ENCODE measurements at regions not wholly inside any gene's neighbourhood (a gene's known extent, or its start where the extent isn't known, plus 50 kb on each side); places are given as distances from the start of the nearest gene placed in this dataset.

DNA sequence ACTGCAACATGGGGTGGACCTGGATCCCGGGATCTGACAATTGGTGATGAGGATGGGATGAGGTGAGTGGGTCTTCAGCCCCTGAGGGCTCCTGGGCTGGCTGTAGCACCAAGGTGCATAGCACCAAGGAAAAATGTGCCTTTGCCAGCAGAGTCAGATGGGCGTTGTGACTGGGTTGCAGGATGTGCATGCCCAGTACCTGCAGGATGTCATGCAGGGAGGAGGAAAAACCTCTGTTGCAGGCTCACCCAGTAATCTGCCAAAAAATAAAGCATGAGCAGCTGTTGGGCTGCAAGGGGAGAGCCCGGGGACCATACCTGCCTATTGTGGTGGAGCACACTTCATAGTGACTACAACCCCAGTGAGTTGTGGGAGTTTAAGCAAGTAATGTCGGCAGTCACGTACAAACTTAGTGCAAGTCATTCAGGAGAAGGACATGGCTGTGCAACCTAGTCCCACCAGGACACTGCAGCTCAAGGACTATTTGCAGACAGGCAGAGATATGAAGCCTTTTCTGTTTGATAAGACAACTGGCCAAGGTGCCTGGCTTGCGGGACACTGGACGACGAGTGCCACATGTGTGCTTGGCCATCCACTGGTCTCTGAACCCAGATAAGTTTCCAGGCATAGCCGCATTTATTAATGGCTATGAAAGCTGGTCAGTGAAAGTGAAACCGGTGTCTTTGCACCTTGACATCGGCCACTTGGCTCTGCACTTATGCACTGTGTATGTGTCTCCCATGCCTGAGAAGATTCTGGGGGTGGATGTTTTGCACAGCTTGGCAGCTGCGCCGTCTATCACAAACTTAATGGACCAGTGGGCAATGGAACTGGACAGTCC, 499.8 kb downstream of the KCNJ2 start:
- Histone ChIP-seq H3K9me3 (no peaks in the 10 kb centered on the region), H3K36me3 (no peaks in the 10 kb centered on the region), H3K4me1 (ENCODE audit: control insufficient read depth in 1 of 2, insufficient read depth in 1 of 2, low read depth in 1 of 2, low read length in 1 of 2) (peaks cover 0 to under 1% of the 10 kb centered on the region in 2 experiments), H3K4me3 (ENCODE audit: low read depth in 1 of 2, low read length in 1 of 2) (no peak overlapping the region), H3K27me3 (no peaks in the 10 kb centered on the region), H3K27ac (no peak overlapping the region)
- TF ChIP-seq, protein P1, sequence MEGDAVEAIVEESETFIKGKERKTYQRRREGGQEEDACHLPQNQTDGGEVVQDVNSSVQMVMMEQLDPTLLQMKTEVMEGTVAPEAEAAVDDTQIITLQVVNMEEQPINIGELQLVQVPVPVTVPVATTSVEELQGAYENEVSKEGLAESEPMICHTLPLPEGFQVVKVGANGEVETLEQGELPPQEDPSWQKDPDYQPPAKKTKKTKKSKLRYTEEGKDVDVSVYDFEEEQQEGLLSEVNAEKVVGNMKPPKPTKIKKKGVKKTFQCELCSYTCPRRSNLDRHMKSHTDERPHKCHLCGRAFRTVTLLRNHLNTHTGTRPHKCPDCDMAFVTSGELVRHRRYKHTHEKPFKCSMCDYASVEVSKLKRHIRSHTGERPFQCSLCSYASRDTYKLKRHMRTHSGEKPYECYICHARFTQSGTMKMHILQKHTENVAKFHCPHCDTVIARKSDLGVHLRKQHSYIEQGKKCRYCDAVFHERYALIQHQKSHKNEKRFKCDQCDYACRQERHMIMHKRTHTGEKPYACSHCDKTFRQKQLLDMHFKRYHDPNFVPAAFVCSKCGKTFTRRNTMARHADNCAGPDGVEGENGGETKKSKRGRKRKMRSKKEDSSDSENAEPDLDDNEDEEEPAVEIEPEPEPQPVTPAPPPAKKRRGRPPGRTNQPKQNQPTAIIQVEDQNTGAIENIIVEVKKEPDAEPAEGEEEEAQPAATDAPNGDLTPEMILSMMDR (IDR thresholded peaks at IDR 0.05), result no peak

DNA sequence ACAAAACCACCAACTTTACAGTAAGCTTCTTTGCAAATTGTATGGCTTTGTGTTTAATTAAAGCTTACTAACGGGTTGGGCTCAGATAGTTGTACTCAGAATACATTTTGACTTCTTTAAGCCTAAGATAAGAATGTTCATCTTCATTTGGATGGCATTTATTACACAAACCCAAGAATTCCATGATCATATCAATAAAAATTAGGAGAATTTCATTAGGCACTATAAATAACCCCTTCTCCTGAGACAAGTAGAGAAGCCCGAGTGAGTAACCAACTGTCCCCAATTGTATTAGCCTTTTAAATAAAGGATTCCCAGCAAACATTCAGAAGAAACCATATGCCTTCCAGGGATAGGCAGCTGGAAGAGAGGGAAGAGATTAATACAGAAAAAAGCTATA, 504.7 kb downstream of the KCNJ2 start:
- TF ChIP-seq, protein P1 (IDR thresholded peaks at IDR 0.05), result no peak
- Histone ChIP-seq H3K27me3 (no peaks in the 10 kb centered on the region), H3K27ac (no peak overlapping the region), H3K4me1 (ENCODE audit: control insufficient read depth in 1 of 2, insufficient read depth in 1 of 2, low read depth in 1 of 2, low read length in 1 of 2) (peaks cover 30 to 34% of the 10 kb centered on the region in 2 experiments), H3K36me3 (no peaks in the 10 kb centered on the region), H3K4me3 (ENCODE audit: low read depth in 1 of 2, low read length in 1 of 2) (no peak overlapping the region), H3K9me3 (no peaks in the 10 kb centered on the region)

DNA sequence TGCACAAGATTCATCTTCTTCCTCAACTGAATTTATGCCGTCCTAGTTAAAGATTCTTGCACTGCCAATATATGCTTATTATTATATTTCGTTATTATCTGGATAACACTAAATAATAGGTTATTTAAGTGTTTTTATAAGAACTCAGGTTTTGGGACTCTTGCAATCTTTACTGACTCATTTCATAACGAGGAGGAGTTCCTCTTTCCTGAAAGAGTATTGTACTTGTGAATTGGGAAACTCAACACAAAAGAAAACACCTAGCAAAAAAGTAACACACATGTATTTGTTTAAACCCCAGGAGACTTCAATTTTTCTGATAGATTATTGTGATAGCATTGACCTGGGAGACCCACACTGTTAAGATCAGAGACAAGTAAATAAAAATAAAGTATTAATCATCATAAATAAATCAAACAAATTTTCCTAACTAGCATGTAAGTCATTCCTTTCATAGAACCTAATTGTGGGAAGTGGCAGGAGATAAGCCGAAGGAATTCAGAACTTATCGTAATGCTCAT, 505.8 kb downstream of the KCNJ2 start:
- Histone ChIP-seq H3K4me3 (ENCODE audit: low read depth in 1 of 2, low read length in 1 of 2) (no peak overlapping the region), H3K27me3 (no peaks in the 10 kb centered on the region), H3K4me1 (ENCODE audit: control insufficient read depth in 1 of 2, insufficient read depth in 1 of 2, low read depth in 1 of 2, low read length in 1 of 2) (peaks cover 30 to 34% of the 10 kb centered on the region in 2 experiments), H3K36me3 (no peaks in the 10 kb centered on the region), H3K27ac (peak overlapping the region; percentile 65), H3K9me3 (no peaks in the 10 kb centered on the region)
- TF ChIP-seq, protein P1 (IDR thresholded peaks at IDR 0.05), result no peak

DNA sequence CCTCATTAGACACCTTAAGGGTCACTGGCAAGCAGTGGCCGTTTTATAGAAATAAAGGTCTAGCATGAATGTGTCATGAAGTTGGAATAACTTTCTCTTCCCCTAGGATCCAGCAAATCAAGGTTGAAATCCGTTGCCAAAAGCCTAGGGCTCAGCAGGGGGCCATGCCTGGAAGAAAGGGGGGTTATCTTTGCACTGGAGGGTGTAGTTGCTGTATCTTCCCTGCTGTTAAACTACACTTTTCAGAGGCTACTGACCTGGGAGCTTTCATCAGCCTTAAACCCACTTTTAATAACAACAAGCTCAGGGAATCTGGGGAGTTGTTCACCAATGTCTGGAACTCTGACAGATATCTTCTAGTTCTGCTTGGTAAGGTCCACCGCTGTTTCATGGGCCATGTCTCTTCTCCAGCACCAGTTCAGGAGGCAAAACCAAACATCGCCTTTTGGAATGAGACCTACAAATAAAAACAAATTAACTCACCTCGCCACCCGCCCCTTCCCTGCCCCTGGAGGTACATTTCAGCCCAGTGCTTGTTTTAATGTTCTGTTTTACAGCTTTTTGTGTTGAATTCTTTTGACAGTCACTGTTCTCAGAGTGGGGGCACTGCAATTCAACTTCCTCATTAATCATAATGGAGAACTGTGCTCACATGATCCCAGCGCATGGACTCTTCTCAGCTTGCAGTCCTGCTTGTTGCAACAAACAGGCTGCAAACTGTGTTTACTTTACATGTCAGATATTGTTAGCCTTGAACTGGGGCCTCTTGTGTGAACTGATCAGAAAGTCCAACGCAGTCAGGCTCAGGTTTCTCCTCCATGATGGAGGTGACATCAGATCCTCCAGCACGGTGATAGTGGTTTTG, 508.7 kb downstream of the KCNJ2 start:
- TF ChIP-seq, protein P1 (IDR thresholded peaks at IDR 0.05), result no peak

DNA sequence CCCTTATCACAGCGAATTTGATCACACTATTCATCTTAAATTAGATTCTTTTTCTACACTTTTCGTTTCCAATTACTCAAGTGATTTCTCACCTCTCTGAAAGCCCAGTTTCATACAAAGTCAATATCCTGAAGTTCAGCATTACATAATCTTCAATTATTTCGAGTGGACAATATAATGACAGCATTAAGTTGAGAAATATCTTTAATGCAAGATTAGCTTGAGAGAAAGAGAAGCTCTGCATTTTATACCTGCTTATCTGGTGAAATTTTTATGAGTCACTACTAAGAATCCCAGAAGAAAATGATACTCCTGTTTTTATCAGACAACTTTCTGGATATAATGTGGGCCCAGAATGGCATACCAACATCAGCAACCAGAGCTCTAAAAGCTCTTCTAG, 509.6 kb downstream of the KCNJ2 start:
- H3K27me3 ChIP-seq, result no peaks in the 10 kb centered on the region
- no peaks in the 10 kb centered on the region for H3K36me3 ChIP-seq
- TF ChIP-seq, protein P1 (IDR thresholded peaks at IDR 0.05), result no peak
- H3K27ac ChIP-seq, result no peak overlapping the region
- no peaks in the 10 kb centered on the region for H3K9me3 ChIP-seq
- H3K4me1 ChIP-seq (ENCODE audit: control insufficient read depth in 1 of 2, insufficient read depth in 1 of 2, low read depth in 1 of 2, low read length in 1 of 2), result peaks cover 46 to 50% of the 10 kb centered on the region in 2 experiments
- no peak overlapping the region for H3K4me3 ChIP-seq (ENCODE audit: low read depth in 1 of 2, low read length in 1 of 2)

More for the DNA sequence above, 508.7 kb downstream of the KCNJ2 start:
- Histone ChIP-seq H3K27me3 (no peaks in the 10 kb centered on the region), H3K4me3 (ENCODE audit: low read depth in 1 of 2, low read length in 1 of 2) (no peak overlapping the region), H3K36me3 (no peaks in the 10 kb centered on the region), H3K9me3 (no peaks in the 10 kb centered on the region), H3K4me1 (ENCODE audit: control insufficient read depth in 1 of 2, insufficient read depth in 1 of 2, low read depth in 1 of 2, low read length in 1 of 2) (peaks cover 46 to 49% of the 10 kb centered on the region in 2 experiments), H3K27ac (peak overlapping the region; percentile 61)
